GM19240 (cell line): ENCODE measurements at regions not wholly inside any gene's neighbourhood (a gene's known extent, or its start where the extent isn't known, plus 50 kb on each side); places are given as distances from the start of the nearest gene placed in this dataset.

ENCODE experiments used
- DNase-seq: peaks from one replicate; pipeline ENCODE4 v3.0.0; 2011; ENCODE audit warnings: low spot score; ENCODE audit not compliant: insufficient read length

DNA sequence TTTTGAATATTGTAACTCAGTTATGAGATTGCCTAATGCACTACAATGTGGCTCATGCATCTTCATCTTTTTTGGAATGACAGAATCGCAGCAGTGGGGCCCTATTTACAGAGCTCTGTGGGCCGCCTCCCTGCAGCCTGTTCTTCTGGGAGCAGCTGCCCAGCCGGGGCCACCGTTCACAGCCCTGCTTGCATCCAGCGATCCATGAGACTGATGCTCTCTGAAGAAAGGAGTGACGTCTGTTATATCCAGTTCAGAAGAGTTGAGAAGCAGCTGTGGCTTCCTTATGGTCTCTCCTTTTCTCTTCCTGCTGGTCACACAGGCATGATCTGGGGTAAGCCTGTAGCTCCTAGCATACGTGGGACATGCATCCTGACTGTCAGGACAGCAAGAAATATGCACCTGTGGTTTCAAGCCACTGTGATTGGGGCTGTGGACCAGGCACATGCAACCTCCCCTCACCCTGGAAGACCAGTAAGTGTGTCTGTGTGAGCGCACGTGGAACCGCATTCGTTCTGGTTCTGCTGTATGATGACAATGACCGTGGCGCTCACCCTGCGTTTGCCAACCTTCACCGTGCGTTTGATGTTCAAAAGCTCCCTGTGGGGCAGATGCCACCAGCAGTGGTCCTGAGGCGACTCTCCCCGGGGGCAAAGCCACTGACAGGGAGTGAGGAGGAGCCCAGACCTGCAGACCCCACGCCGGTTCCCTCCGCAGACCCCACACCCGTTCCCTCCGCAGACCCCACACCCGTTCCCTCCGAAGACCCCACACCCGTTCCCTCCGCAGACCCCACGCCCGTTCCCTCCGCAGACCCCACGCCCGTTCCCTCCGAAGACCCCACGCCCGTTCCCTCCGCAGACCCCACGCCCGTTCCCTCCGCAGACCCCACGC is 189.8 kb downstream of the TMEM18 start:
- no peak for DNase-seq

DNA sequence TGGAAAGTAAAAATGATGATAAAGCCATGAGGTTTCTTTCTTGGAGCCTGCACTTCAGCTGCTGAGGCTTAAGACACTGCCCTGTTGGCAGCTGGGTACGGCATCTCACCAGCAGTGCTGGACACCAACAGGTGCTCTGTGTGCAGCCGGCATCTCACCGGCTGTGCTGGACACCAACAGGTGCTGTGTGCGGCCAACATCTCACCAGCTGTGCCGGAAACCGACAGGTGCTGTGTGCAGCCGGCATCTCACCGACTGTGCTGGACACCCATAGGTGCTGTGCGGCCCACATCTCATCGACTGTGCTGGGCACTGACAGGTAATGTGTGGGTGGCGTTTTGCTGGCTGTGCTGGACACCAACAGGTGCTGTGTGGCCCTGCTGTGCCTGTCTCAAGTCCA is 190.8 kb downstream of the TMEM18 start:
- DNase-seq = no peak

DNA sequence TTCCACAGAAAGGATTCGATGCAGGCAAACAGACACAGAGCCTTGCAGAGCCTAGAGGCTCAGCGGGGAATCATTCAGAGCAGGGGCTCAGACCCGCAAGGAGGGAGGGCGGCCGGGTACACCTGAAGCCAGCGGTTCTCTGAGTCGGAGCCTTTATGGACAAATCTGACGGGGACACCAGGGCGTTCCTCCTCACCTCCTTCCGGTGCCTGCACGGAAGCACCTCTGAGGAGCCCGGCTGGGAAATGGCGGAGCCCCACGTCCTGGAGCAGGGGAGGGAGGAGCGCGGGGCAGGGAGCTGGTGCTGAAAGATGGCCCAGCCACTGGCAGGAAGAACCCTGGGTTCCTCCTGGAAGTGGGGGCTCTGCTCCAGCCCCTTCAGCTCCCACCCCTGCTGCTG is 193.5 kb upstream of the ALKAL2 start:
- no peak for DNase-seq

DNA sequence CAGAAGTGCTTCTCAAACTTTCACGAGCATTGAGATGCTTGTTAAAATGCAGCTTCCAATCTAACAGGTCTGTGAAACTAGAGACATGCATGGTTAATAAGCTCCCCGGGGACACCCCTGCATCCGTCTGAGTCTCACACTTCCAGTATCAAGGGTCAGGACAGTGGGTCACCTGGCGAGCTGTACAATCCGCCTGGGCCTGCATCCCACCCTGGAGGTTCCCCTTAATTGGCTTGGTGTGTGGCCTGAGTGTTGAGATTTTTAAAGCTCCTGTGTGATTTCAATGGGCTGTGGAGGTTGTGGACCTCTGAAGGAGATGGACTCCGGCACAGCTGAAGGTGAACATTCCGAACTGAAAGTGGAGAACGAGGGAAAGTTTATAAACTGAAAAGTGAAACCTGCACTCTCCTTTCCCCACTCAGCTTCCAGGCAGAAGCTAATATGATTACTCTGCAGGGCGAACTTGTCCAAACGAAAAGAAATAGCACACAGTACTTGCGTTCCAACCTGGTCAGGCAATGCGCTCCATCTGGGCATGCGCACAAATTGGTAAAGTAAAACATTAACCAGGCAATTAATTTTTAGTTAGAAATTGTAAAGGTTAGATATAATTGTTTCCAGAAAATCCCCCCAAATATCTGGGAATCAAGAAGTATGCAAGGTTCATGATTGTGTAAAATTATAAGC is 191.7 kb upstream of the ALKAL2 start:
- DNase-seq = no peak

DNA sequence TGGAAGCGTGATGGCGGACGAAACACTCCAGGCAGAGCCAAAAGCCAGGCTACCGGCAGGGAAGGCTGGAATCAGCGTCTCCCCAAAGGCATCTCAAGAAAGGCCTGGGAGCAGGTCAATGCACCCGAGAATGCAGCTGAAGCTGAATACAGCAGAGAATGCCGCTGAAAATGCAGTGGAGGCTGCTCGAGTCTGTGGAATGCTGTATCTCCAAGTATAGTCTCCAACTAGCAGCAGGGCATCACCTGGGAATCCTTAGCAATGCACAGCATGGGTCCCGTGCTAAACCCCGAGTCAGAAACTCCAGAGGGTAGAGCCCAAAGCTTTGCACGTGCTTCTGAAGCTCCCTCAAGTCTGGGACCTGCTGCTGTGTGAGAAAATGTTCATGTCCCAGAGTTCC is 191.1 kb upstream of the ALKAL2 start:
- no peak for DNase-seq

DNA sequence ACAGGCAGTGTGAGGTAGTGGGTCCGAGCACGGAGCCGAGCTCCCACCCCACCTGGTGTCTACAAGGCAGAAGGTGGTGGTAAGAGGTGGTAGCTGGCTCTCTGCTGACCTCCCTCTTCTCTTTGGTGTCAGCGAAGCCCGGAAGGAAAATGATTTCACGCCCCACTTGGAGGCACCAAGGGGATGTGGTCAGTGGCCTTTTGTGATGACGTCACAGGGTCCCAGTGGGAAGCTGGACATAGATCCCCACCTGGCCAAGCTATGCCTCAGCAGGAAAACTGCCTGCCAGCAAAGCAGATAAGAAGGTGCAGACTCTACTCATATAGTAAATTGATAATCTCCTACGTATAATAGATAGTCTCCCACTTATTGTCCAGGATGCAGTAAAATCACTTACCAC is 183.7 kb upstream of the ALKAL2 start:
- DNase-seq = no peak

DNA sequence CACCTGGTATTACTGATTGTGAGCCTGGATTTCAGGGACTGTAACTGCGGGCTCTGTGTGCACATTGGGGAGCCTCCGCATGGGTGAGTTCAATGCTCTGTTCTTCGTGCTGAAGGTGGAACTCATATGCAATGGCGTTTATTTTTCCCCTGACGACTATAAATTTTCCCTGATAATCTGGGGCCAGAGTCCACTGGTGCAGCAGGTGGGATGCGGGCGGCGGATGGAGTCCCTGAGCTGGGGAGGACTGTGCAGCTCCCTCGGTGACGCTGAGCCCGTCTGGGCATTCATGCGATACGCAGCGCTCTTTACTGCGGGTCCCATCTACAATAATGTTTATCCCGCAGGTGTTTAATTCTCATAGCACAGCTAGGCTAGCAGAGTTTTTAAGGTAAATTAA is 181.6 kb upstream of the ALKAL2 start:
- DNase-seq = no peak

DNA sequence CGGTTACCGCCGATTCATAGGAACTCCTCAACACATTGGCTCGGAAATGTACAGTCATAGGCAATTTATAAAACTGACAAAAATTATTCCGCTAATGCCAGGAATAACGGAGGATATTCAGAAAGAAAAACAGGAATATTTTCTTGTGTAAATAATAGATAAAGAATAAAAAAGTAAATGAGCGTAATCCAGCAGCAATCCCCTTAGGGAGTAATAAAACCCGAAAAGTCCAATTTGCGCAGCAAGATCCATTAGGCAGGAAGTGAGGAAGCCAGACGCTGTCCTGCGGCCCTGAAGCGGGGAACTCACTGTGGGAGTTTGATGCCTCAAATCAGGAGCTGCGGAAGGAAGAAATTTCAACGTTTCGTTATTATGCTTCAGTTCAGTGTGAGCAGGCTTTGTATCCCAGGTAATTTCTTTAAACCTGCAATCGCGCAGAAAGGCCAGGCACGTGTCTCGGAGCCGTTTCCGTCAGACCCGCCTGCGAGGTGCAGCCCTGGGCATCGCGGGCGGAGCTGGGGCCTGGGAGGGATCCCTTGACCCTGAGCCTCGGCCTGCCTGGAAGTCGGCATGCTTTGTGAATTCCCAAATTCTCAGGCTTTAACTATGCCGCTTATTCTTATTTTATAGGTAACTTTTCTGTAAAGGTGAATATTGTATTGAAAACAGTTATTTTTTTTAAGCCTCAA is 180.9 kb upstream of the ALKAL2 start:
- DNase-seq = no peak

DNA sequence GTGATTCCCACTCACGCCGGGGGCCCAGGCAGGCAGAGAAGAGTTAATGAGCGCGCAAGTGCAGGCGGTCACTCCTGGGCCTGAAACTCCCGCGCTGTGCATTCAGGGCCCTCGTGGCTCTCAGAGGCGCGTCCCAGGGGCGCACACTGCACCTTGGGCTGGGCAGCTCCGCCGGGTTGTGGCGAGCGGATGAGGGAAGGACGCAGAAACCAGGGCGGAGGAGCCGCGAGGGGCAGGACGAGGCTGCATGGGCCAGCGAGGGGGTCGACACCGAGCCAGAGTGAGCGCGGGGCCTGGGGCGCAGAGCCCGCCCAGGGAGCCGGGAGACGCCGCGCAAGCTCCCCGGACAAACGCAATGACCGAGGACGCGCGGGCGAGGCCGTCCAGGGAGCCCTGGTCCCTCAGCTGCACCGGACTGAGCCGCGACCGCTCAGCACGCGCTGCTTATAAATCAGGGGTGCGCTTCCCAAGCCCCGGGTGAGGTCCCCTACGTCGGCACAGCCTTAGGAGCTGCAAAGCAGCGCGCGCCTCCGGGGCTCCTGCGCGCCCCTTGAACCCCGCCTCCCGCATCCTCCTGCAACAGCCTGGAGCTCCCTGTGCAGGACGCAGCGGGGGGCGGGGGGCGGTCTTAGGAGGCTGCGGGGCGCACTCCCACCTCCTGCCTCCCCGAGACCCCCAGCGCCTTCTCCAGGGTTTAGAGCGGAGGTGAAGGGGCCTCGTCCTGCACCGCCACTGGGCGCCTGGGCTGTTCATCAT is 180.2 kb upstream of the ALKAL2 start:
- DNase-seq = no peak

DNA sequence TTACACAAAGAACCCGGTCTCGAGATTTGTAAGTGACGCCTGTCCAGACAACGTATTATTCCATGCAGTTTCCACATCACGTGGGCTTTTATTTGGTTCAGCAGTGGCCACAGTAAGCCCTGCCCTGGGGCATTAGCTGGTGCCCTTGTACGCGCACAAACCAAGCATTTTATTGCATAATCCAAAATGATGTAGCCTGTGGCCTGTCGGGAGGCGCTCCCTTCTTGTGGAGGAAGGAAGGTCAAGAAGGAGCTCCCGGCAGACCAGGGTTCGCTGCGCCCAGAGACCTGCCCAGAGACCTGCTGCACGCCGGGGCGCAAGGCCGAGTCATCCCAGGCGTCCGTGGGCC is 179.6 kb upstream of the ALKAL2 start:
- no peak for DNase-seq

DNA sequence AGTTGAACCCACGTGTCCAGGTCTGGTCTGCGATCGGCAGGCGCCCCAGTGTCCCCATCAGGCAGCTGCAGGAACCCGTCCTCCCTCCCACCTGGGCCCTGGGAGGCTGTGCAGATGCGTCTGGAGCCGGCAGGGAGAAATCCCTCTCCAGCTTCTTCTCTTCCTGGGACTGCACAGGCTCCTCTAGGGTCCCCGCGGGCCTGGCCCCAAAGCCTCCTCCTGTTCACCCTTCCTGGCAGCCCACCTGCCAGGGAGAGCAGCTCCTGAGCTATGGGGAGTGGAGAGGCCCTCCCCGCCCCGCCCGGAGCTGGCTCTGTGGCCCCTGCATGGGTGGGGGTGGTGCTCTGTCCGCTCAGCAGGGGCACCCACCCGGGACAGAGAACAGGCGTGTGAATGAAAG is 179.2 kb upstream of the ALKAL2 start:
- no peak for DNase-seq

DNA sequence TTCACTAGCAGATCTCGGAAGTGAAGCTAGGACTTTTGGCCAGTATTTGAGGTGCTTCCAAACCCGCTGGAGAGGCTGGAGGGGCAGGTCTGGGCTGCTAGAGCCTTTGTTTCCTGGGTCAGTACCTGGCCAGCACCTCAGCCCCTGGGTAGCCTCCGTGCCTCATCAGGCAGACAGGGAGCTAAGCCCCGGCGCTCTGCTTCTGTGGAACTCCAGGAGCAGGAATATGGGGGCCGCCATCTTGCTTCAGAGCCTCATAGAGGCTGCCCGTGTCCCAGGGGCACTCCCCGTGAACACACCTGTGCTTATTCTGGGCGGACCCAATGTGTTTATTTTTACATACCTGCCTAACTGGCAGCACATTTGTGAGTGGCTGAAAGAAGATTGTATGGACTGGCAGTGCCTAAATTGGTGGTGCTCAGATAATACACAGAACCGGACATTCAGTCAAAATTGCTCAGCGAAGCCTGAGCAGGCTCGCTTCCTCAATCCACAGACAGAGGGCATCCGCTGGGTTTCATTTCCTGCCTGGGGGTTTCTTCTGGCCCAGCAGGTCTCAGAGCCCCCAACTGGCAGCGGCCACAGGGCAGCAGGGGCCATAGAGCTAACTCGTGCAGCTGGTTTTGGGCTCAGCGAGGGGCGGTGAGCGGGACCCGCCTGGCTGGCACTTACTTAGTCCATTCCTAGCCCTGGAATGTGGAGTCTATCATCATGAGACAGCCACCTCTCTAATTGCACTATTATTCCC is 176.8 kb upstream of the ALKAL2 start:
- DNase-seq = no peak

DNA sequence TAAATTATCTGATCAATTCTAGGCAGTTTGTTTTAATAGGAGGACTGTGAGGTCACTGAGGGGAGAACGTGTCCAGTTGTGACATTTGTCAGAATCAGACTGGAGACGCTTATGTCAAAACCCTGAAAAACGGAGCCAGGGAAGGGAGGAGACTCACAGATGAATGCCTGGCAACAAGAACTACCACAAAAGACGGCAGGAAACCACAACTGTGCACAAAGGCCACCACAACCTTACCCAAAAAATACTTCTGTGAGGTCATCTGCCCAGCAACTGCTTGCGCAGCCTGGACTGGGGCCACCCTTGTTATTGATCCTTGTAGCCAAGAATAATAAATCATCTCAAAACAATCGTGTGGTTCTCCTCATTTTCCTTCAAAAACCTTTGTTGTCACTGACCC is 173.0 kb upstream of the ALKAL2 start:
- DNase-seq = no peak

DNA sequence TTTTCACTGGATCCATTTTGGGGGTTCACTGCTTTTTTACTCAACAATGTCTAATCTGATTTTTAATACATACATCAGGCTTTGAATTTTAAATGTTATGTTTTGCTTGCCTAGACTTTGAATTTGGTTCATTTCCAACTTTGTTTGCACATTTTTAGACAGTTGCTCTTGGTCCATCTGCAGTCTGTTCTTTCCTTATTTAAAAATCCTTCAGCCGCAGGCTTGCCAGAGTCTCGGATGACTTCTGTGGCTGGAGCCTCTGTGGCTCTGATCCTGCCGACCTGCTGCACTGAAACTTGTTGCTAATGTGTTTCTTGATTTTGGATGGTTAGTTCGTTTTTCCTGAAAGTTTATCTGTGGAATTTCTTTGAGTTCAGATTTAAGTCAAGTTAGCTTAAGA is 172.0 kb upstream of the ALKAL2 start:
- DNase-seq = no peak

DNA sequence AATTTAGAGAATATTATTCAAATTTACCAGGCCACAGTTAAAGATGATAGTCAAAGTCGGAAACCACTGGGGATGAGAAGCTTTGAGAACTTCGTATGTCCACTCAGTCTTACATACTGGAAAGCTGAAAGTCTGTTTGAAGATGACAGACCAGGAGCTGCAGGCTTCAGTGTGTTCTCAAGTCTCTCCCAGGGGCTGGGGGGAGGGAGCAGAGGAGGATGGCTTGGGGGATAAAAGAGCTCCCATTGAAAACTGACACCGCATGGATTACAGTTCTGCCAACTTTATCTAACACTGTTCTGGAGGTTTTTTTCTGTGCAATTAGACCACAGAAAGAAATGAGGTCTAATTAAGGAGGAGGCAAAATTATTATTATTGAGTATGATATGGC is 170.5 kb upstream of the ALKAL2 start:
- no peak for DNase-seq

DNA sequence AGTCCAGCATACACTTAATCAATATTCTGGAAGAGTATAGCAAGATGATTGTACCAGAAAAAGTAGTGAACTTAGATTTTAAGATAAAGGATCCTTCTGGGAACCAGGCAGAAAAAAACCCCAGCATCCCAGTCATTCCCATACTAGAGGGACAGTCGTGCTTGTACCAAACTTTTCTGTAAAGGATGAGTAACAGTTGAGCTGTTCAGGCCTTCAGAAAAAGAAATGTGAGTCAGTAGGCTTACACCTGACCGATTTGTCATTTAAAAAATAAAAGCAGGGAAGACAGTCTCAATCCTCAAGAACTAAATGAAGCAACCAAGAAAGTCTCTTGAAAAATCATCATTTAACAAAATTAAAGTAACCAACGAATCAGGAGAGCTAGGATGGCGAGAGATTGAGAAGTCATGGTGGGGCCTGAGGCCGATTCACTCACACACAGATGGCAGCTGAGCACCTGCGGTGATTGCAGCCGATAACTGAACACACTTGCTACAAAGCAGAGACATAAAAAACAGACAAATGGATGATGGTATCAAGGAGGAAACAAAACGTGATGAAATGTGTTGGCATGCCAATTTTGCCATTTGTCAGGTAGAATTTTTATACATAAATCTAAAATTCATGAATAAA is 170.0 kb upstream of the ALKAL2 start:
- no peak for DNase-seq

DNA sequence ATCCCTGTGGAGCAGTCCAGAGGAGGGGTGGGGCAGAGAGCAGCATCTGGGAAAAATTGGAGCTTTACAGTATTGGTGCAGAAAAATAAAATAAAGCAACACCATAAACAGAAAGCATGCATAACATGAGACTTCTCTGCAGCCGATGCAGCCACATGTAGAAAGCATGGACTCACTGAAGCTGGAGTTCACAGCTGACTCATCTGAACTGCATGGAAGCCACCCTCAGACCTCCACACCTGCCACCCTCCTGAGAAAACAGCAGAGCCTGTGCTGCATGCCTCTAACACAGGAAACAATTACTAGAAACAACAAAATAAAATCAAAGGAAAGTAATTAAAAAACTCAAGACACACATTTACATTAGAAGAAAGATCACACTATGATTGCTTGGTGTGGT is 169.4 kb upstream of the ALKAL2 start:
- DNase-seq = no peak

DNA sequence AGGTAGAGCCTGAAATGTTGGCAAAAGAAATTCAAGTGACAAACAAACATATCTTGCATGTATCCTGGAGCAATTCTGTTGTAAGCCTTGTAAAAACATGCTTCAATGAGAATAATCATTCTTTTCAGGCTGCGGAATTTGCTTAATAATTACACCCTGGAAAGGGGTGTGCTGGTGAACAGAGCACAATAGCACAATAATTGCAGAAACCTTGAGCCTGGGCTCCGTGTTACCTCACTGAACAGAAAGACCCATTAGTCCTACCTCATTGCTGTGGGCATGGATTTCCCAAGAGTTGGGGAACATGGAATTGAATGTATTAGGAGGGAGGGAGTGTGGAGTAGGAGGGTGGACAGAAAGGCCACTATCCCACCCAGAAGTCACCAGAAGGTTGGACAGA is 168.0 kb upstream of the ALKAL2 start:
- DNase-seq = no peak

DNA sequence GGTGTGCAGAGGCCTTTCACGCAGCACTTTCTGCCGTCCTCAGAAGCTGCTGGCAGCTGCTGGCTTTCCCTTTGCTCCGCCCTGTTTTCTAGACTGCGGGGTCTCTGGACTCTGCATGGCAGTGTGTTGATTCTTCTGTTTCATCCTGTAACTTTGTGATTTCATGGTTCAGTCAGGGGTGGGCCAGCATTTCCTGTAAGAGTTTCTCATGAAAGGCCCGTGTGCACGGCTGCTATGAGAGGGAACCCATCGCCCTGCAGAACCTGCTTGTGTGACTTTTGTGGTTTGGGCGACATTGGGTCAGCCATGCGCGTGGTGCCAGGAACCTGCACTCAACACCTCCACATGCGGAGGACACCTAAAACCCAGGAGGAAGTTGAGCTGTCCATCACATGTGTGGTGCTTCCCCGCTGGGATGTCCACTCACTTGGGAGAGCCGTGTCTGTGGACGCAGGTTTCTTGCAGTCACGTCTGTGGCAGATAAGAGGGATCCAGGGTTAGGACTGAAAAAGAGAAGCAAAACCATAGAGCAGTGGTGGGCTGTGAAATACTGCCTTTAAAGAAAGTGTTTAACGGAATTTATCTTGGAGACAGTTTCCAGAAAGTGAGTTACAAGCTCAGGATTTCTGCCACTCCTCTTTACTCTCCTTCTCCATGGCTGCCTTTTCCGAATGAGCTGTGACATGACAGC is 167.3 kb upstream of the ALKAL2 start:
- no peak for DNase-seq

DNA sequence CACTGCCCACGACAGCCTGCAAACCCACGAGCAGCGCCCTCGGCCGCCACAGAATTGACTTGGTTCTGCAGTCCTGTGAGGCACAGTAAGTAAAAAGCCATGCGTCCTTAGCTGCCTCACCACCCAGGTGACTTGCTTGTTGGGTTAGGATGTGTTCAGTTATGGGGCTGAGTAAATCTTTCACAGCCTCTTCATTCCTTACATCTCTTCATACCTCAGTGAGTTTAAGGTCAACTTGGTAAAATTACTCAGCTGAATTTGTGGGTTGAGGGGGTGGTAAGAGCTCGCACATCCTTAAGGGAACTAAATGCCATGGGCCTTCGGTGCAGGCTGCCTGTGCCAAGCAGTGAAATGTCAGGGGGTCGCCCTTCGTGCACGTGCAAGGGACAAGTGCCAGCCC is 165.2 kb upstream of the ALKAL2 start:
- DNase-seq = no peak
